ENCODE measurements at regions not wholly inside any gene's neighbourhood (a gene's known extent, or its start where the extent isn't known, plus 50 kb on each side); places are given as distances from the start of the nearest gene placed in this dataset.
"Not testable (repeated sequence)": the region's sequence is repeated elsewhere in the genome, so short reads cannot be mapped to it uniquely, and the experiment has no call there.

DNA sequence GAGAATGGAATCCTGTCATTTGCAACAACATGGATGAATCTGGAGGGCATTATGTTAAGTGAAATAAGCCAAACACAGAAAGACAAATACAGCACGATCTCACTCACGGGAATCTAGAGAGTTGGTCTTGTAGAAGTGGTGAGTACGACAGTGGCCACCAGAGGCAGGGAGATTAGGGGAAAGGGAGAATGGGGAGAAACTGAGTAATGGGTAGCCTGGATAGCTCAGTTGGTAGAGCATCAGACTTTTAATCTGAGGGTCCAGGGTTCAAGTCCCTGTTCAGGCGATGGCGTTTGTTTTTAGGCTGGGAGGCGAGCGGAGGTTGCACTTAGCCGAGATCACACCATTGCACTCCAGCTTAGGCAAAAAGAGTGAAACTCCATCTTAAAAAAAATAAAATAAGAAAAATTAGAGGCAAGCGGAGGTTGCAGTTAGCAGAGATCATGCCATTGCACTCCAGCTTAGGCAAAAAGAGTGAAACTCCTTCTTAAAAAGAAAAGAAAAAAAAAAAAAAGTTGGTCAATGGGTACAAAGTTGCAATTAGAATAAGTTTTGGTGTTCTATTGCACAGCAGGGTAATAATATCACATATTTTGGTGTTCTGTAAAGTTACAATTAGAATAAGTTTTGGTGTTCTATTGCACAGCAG is 95.7 kb upstream of the UBASH3B start:
- H3K27me3 ChIP-seq (ENCODE audit: control insufficient read depth, insufficient read depth, low read length): peaks cover 6% of the 10 kb centered on the region
- H3K4me1 ChIP-seq (ENCODE audit: control insufficient read depth, insufficient read depth, low read length): no peaks in the 10 kb centered on the region
- no peaks in the 10 kb centered on the region for H3K9me3 ChIP-seq (ENCODE audit: control insufficient read depth, insufficient read depth, low read length)
- TF ChIP-seq, protein P1, sequence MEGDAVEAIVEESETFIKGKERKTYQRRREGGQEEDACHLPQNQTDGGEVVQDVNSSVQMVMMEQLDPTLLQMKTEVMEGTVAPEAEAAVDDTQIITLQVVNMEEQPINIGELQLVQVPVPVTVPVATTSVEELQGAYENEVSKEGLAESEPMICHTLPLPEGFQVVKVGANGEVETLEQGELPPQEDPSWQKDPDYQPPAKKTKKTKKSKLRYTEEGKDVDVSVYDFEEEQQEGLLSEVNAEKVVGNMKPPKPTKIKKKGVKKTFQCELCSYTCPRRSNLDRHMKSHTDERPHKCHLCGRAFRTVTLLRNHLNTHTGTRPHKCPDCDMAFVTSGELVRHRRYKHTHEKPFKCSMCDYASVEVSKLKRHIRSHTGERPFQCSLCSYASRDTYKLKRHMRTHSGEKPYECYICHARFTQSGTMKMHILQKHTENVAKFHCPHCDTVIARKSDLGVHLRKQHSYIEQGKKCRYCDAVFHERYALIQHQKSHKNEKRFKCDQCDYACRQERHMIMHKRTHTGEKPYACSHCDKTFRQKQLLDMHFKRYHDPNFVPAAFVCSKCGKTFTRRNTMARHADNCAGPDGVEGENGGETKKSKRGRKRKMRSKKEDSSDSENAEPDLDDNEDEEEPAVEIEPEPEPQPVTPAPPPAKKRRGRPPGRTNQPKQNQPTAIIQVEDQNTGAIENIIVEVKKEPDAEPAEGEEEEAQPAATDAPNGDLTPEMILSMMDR (IDR thresholded peaks at IDR 0.05): no peak
- intact Hi-C loops (cut with micrococcal nuclease): no loop called here
- no peak overlapping the region for H3K27ac Mint-ChIP-seq
- WGBS (ENCODE audit: insufficient coverage): 91% methylated on average over 9 of the region's 9 CpGs
- no peaks in the 10 kb centered on the region for H3K9me3 Mint-ChIP-seq
- ATAC-seq (no peak), DNase-seq (no peak)
- H3K4me3 ChIP-seq (ENCODE audit: low read length): no peak overlapping the region
- H3K4me1 Mint-ChIP-seq: no peaks in the 10 kb centered on the region
- no peaks in the 10 kb centered on the region for H3K36me3 ChIP-seq (ENCODE audit: control insufficient read depth, insufficient read depth, low read length)
- H3K4me3 Mint-ChIP-seq: no peak overlapping the region
- no peaks in the 10 kb centered on the region for H3K36me3 Mint-ChIP-seq
- no peak overlapping the region for H3K27ac ChIP-seq (ENCODE audit: low read length)
- H3K27me3 Mint-ChIP-seq (ENCODE audit: low read depth in 2 of 2): peaks cover 24 to 36% of the 10 kb centered on the region in 2 donors

DNA sequence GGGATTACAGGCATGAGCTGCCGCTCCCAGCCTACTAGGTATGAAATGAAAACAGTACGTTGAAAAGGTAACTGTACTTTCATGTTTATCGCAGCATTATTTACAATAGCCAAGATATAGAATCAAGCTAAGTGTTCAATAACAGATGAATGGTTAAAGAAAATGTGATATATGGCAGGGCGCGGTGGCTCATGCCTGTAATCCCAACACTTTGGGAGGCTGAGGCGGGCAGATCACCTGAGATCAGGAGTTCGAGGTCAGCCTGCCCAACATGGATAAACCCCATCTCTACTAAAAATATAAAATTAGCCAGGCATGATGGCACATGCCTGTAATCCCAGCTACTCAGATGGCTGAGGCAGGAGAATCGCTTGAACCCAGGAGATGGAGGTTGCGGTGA is 96.3 kb upstream of the UBASH3B start:
- WGBS (ENCODE audit: insufficient coverage): 92% methylated on average over 9 of the region's 9 CpGs
- H3K27ac ChIP-seq (ENCODE audit: low read length); intact Hi-C loops (cut with micrococcal nuclease); H3K27ac Mint-ChIP-seq; ATAC-seq; H3K4me1 Mint-ChIP-seq; H3K4me3 ChIP-seq (ENCODE audit: low read length); H3K9me3 ChIP-seq (ENCODE audit: control insufficient read depth, insufficient read depth, low read length); DNase-seq; H3K36me3 ChIP-seq (ENCODE audit: control insufficient read depth, insufficient read depth, low read length); H3K4me1 ChIP-seq (ENCODE audit: control insufficient read depth, insufficient read depth, low read length); H3K36me3 Mint-ChIP-seq; H3K4me3 Mint-ChIP-seq; H3K9me3 Mint-ChIP-seq; H3K27me3 ChIP-seq (ENCODE audit: control insufficient read depth, insufficient read depth, low read length): not testable (repeated sequence)
- H3K27me3 Mint-ChIP-seq (ENCODE audit: low read depth in 2 of 2): peaks cover 21 to 29% of the 10 kb centered on the region in 2 donors

DNA sequence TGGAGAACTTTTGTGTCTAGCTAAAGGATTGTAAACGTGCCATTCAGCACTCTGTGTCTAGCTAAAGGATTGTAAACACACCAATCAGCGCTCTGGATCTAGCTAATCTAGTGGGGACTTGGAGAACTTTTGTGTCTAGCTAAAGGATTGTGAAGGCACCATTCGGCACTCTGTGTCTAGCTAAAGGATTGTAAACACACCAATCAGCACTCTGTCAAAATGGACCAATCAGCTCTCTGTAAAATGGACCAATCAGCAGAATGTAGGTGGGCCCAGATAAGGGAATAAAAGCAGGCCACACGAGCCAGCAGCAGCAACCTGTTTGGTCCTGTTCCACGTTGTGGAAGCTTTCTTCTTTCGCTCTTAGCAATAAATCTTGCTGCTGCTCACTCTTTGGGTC is 98.4 kb upstream of the UBASH3B start:
- Mint-ChIP-seq H3K27me3 (ENCODE audit: low read depth in 2 of 2) (peaks cover 10 to 14% of the 10 kb centered on the region in 2 donors), H3K4me3 (peak overlapping the region; percentile 15)
- intact Hi-C loops (cut with micrococcal nuclease); H3K27ac ChIP-seq (ENCODE audit: low read length); ATAC-seq; DNase-seq; H3K4me3 ChIP-seq (ENCODE audit: low read length); H3K27ac Mint-ChIP-seq; H3K4me1 Mint-ChIP-seq; H3K27me3 ChIP-seq (ENCODE audit: control insufficient read depth, insufficient read depth, low read length); H3K36me3 Mint-ChIP-seq; H3K9me3 Mint-ChIP-seq; H3K4me1 ChIP-seq (ENCODE audit: control insufficient read depth, insufficient read depth, low read length); H3K36me3 ChIP-seq (ENCODE audit: control insufficient read depth, insufficient read depth, low read length); H3K9me3 ChIP-seq (ENCODE audit: control insufficient read depth, insufficient read depth, low read length): not testable (repeated sequence)
- WGBS (ENCODE audit: insufficient coverage): 88% methylated on average over 6 of the region's 6 CpGs

DNA sequence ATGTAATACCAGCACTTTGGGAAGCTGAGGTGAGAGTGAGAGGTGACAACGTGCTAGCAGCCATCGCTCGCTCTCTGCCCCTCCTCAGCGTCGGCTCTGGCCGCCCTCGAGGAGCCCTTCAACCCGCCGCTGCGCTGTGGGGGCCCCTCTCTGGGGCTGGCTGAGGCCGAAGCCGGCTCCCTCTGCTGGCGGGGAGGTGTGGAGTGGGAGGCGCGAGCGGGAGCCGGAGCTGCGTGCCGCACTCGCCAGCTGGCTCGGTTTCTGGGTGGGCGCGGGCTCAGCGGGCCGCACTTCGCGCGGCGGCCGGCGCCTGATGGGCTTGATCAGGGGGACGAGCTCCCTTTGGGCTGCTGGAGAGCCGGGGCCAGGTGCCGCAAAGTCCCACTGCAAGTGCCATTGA is 98.9 kb upstream of the UBASH3B start:
- DNase-seq (peak in 1 of 2 donors; percentile 11), ATAC-seq (peak in 1 of 3 donors; percentile 72)
- Histone ChIP-seq H3K4me3 (ENCODE audit: low read length) (no peak overlapping the region), H3K36me3 (ENCODE audit: control insufficient read depth, insufficient read depth, low read length) (no peaks in the 10 kb centered on the region), H3K27me3 (ENCODE audit: control insufficient read depth, insufficient read depth, low read length) (no peaks in the 10 kb centered on the region), H3K27ac (ENCODE audit: low read length) (no peak overlapping the region), H3K9me3 (ENCODE audit: control insufficient read depth, insufficient read depth, low read length) (no peaks in the 10 kb centered on the region), H3K4me1 (ENCODE audit: control insufficient read depth, insufficient read depth, low read length) (no peaks in the 10 kb centered on the region)
- Mint-ChIP-seq H3K9me3 (no peaks in the 10 kb centered on the region), H3K27me3 (ENCODE audit: low read depth in 2 of 2) (peaks cover 8 to 14% of the 10 kb centered on the region in 2 donors), H3K4me3 (peak overlapping the region; percentile 6), H3K36me3 (no peaks in the 10 kb centered on the region), H3K27ac (no peak overlapping the region), H3K4me1 (no peaks in the 10 kb centered on the region)
- TF ChIP-seq, protein P1 (IDR thresholded peaks at IDR 0.05): no peak
- intact Hi-C loops (cut with micrococcal nuclease): no loop called here
- 65% methylated on average over 34 of the region's 34 CpGs for WGBS (ENCODE audit: insufficient coverage)

Data from natural killer cell (primary cell).